ENCODE measurements at regions not wholly inside any gene's neighbourhood (a gene's known extent, or its start where the extent isn't known, plus 50 kb on each side); places are given as distances from the start of the nearest gene placed in this dataset.
A peak's percentile ranks its signal among the peaks of the same experiment; 100 is the strongest.

DNA sequence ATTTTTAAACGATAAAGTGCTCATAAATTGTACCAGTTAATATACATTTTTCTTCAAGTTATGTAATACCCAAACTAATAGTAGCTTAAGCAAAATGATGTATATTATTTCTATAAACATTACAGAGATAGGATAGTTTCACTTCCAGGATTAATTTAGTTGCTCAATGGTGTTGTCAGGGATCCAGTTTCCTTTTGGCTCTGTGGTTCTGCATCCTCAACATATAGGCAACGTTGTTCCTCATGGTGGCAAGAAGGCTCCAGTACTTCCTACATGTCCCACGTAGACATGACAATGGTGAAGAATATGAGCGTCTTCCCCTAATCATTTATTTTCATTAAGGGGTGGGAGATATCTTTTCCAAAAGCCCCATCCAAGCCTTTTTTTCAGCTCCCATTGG, 60.7 kb upstream of the DCD start:
- no peak for DNase-seq

DNA sequence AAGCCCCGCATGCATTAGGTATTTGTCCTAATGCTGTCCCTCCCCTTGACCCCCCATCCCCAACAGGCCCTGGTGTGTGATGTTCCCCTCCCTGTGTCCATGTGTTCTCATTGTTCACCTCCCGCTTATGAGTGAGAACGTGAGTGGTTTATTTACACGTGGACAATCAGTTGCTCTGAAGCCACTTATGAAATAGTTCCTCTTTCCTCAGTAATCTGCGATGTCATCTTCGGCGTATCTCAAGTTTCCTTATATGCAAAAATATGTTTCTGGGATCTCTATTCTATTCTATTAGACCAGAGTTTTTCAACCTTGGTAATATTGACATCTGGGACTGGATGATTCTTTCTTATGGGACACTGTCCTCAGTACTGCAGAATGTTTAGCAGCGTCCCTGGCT, 56.0 kb upstream of the DCD start:
- no peak for DNase-seq

DNA sequence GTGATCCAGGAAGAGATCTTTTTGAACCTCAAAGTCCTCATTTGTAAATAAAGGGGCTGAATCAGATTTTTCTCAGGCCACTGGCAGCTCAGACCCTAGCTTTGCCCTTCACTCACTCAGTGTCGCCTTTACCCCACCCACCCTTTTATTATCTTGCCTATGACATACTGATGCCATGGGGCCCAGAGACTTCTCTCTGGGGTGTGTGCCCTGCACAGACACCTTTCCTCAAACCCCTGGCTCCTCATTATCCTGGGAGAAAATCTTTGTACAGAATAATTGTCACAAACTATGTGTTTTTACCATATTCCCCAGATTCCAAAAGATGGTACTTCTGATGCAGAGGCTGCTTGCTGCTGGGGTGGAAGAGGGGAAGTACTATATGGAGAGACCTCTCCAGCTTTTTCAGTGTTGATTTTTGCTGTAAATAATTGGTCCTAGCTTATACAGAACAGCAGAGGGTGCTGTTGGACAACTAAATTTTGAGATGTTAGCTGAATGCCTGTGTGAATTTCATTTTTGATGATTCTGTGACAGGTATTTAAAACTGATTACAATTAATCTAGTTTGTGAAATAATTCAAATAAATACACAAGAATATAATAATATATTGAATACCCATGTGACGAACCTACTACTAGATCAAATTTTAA, 53.9 kb upstream of the DCD start:
- DNase-seq = peak; percentile 14

DNA sequence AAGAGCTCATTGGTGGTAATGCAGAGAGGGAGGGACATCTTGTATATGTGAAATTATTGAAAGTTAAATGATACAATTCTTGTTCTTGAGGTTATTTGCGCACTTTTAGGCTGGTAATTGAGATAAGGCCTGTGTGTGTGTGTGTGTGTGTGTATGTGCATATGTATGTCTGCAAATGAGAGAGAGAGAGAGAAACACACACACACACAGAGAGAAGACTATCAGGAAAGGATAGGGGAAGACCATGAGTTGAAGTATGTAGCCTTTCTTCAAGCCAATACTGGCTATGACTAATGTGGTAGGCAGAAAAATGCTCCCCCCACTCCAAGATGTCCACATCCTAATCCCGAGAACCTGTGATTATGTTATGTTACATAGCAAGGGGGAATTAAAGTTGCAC, 52.7 kb upstream of the DCD start:
- DNase-seq = no peak

DNA sequence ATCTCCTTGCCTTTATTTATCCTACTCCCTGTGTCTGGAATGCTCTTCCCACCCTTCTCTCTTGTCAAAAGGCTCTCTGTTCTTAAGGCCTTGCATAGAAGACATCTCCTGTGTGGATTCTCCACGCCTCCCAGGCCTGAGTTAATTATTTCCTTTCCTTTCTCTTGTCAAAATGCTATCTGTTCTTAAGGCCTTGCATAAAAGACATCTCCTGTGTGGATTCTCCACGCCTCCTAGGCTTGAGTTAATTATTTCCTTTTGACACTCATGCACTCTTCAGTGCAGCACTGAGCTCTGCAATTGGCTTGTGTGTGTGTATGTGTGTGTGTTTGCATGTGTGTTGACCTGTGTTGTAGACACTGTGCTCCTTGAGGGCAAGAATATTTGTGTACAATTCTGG, 52.1 kb upstream of the DCD start:
- no peak for DNase-seq

Measured in effector CD4-positive, alpha-beta T cell (primary cell).